ENCODE measurements at regions not wholly inside any gene's neighbourhood (a gene's known extent, or its start where the extent isn't known, plus 50 kb on each side); places are given as distances from the start of the nearest gene placed in this dataset.

- intact Hi-C loops (cut with DNase I; ENCODE audit: low total_unique reads) = no loop called here
- TF ChIP-seq CTCF (IDR thresholded peaks at IDR 0.05 in 8 of 11, conservative IDR thresholded peaks at IDR 0.05 in 3 of 11) (no peak), POLR2A (IDR thresholded peaks at IDR 0.05) (no peak), POLR2AphosphoS5 (IDR thresholded peaks at IDR 0.05) (no peak)
- no peaks in the 10 kb centered on the region for H3K36me3 ChIP-seq
- peaks cover 0 to 10% (median 0%) of the 10 kb centered on the region in 6 donors for H3K4me1 ChIP-seq
- peak overlapping the region in 2 of 8 donors; percentile 15 to 22 for H3K27ac ChIP-seq
- no peak for DNase-seq
- 55 to 74% (median 70%) methylated on average over 7 of the region's 7 CpGs for WGBS, 5 donors
- H3K27me3 ChIP-seq (replicated peaks in 1 of 7) = no peaks in the 10 kb centered on the region
- no peak overlapping the region for H3K4me3 ChIP-seq
- peaks cover 0 to 3% (median 0%) of the 10 kb centered on the region in 8 donors for H3K9me3 ChIP-seq
Observed at GRCh38 chr5:113807427-113807991, 294.0 kb downstream of the YTHDC2 start.

- WGBS, 5 donors = 80 to 95% (median 83%) methylated on average over 1 of the region's 1 CpG
- Histone ChIP-seq H3K4me1 (peaks cover 0 to 10% (median 0%) of the 10 kb centered on the region in 6 donors), H3K36me3 (no peaks in the 10 kb centered on the region), H3K9me3 (peaks cover 0 to 1% (median 0%) of the 10 kb centered on the region in 8 donors), H3K27me3 (replicated peaks in 1 of 7) (no peaks in the 10 kb centered on the region), H3K4me3 (no peak overlapping the region), H3K27ac (no peak overlapping the region)
- DNase-seq = no peak
- intact Hi-C loops (cut with DNase I; ENCODE audit: low total_unique reads) = no loop called here
- TF ChIP-seq CTCF (IDR thresholded peaks at IDR 0.05 in 8 of 11, conservative IDR thresholded peaks at IDR 0.05 in 3 of 11) = no peak
Observed at GRCh38 chr5:113808956-113809355, 295.5 kb downstream of the YTHDC2 start.

- Histone ChIP-seq H3K27ac (no peak overlapping the region), H3K4me3 (no peak overlapping the region), H3K27me3 (replicated peaks in 1 of 7) (no peaks in the 10 kb centered on the region), H3K4me1 (peaks cover 0 to 10% (median 0%) of the 10 kb centered on the region in 6 donors), H3K9me3 (no peaks in the 10 kb centered on the region), H3K36me3 (no peaks in the 10 kb centered on the region)
- WGBS, 5 donors = 63 to 79% (median 74%) methylated on average over 2 of the region's 2 CpGs
- intact Hi-C loops (cut with DNase I; ENCODE audit: low total_unique reads) = no loop called here
- DNase-seq = no peak
- no peak for TF ChIP-seq POLR2A (IDR thresholded peaks at IDR 0.05)
- TF ChIP-seq CTCF (IDR thresholded peaks at IDR 0.05 in 8 of 11, conservative IDR thresholded peaks at IDR 0.05 in 3 of 11) = no peak
- no peak for TF ChIP-seq POLR2AphosphoS5 (IDR thresholded peaks at IDR 0.05)
Observed at GRCh38 chr5:113809626-113810025, 296.1 kb downstream of the YTHDC2 start.

- no peaks in the 10 kb centered on the region for H3K36me3 ChIP-seq
- no peak overlapping the region for H3K4me3 ChIP-seq
- H3K27me3 ChIP-seq (replicated peaks in 1 of 7) = no peaks in the 10 kb centered on the region
- H3K4me1 ChIP-seq = no peaks in the 10 kb centered on the region
- no peak for DNase-seq
- TF ChIP-seq POLR2A (IDR thresholded peaks at IDR 0.05) = no peak
- no peak for TF ChIP-seq CTCF (IDR thresholded peaks at IDR 0.05 in 8 of 11, conservative IDR thresholded peaks at IDR 0.05 in 3 of 11)
- TF ChIP-seq POLR2AphosphoS5 (IDR thresholded peaks at IDR 0.05) = no peak
- no peak overlapping the region for H3K27ac ChIP-seq
- H3K9me3 ChIP-seq = no peaks in the 10 kb centered on the region
- intact Hi-C loops (cut with DNase I; ENCODE audit: low total_unique reads) = no loop called here
Observed at GRCh38 chr5:113813466-113813865, 300.0 kb downstream of the YTHDC2 start.
